ENCODE measurements at regions not wholly inside any gene's neighbourhood (a gene's known extent, or its start where the extent isn't known, plus 50 kb on each side); places are given as distances from the start of the nearest gene placed in this dataset.
"Not testable (repeated sequence)": the region's sequence is repeated elsewhere in the genome, so short reads cannot be mapped to it uniquely, and the experiment has no call there.

DNA sequence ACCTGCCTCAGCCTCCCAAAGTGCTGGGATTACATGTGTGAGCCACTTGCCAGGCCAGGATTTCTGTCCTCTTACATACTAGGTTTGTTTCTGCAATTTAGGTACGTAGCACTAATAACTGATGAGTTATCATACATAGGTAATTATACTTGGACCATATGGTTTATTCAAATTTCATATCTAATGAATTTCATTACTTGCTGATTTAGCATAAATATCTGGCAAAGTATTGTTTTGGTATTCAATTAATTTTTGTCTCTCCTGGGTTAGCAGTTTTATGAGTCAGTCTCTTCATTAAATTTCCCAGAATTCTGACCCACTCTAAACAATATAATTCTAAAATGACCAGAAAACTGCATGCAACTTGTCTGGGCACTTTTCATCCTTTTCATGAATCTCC is 2146.5 kb downstream of the TP53TG3F start:
- Histone ChIP-seq H4K20me1 (ENCODE audit: control insufficient read depth, insufficient read depth, insufficient read length) (no peaks in the 10 kb centered on the region), H2BK5ac (ENCODE audit: insufficient read length, low read length) (no peak overlapping the region), H3K23ac (ENCODE audit: insufficient read length, low read depth, low read length) (no peak overlapping the region), H4K5ac (ENCODE audit: insufficient read length, low read depth, low read length) (no peak overlapping the region), H2AK5ac (ENCODE audit: insufficient read length, low read length) (no peak overlapping the region), H2BK20ac (ENCODE audit: low read depth, low read length, poor library complexity, severe bottlenecking) (no peak overlapping the region), H3K23me2 (ENCODE audit: insufficient read length, low read depth, low read length, poor library complexity, severe bottlenecking) (no peaks in the 10 kb centered on the region), H3T11ph (ENCODE audit: low read length) (no peak overlapping the region), H3K14ac (ENCODE audit: insufficient read depth, low read length) (no peak overlapping the region), H2BK15ac (ENCODE audit: low read depth, low read length) (no peak overlapping the region), H4K91ac (ENCODE audit: insufficient read length, low read depth, low read length) (no peak overlapping the region), H3K56ac (ENCODE audit: insufficient read length, low read depth, low read length) (no peak overlapping the region), H3K79me1 (ENCODE audit: insufficient read depth, low read depth, low read length, poor library complexity, severe bottlenecking) (no peaks in the 10 kb centered on the region), H3K9ac (ENCODE audit: extremely low read depth, insufficient read length, low read length) (no peak overlapping the region), H3K27me3 (ENCODE audit: insufficient read depth, low read length) (no peaks in the 10 kb centered on the region), H3K27ac (ENCODE audit: insufficient read length, low read depth, low read length) (no peak overlapping the region), H3K9me3 (ENCODE audit: control insufficient read depth, low read depth, low read length) (peaks cover 33% of the 10 kb centered on the region), H2BK120ac (ENCODE audit: low read depth, low read length, poor library complexity, severe bottlenecking) (no peak overlapping the region), H3K4ac (ENCODE audit: low read depth, low read length) (no peak overlapping the region), H3K4me2 (ENCODE audit: insufficient read depth, insufficient read length, low read length) (no peak overlapping the region), H4K8ac (replicated peaks; ENCODE audit: insufficient read length, low read depth, low read length) (no peak overlapping the region), H2AFZ (ENCODE audit: low read length) (no peak overlapping the region), H2BK12ac (ENCODE audit: insufficient read length, low read depth, low read length) (no peak overlapping the region), H3K18ac (ENCODE audit: insufficient read length, low read depth, low read length) (no peak overlapping the region), H3K79me2 (ENCODE audit: insufficient read depth, low read length) (no peaks in the 10 kb centered on the region), H3K4me1 (ENCODE audit: insufficient read depth, low read length) (no peaks in the 10 kb centered on the region)
- DNase-seq, result no peak
- H3K27me3 Mint-ChIP-seq (ENCODE audit: low read depth), result no peaks in the 10 kb centered on the region
- H3K36me3 Mint-ChIP-seq (ENCODE audit: insufficient read depth in 1 of 3, low read depth in 3 of 3), result peaks cover 0 to 4% (median 0%) of the 10 kb centered on the region in 3 experiments; a peak in 3 of 7 replicates
- peaks cover 52 to 53% of the 10 kb centered on the region in 2 experiments for H3K9me3 Mint-ChIP-seq
- no CpG with 5 or more reads among the region's 1 CpG for WGBS (ENCODE audit: extremely low coverage, insufficient read length, low lambda C conversion rate)
- no peak overlapping the region for H3K27ac Mint-ChIP-seq
- no peaks in the 10 kb centered on the region for H3K4me1 Mint-ChIP-seq
- H3K4me3 Mint-ChIP-seq, result no peak overlapping the region
- TF ChIP-seq, protein P1, sequence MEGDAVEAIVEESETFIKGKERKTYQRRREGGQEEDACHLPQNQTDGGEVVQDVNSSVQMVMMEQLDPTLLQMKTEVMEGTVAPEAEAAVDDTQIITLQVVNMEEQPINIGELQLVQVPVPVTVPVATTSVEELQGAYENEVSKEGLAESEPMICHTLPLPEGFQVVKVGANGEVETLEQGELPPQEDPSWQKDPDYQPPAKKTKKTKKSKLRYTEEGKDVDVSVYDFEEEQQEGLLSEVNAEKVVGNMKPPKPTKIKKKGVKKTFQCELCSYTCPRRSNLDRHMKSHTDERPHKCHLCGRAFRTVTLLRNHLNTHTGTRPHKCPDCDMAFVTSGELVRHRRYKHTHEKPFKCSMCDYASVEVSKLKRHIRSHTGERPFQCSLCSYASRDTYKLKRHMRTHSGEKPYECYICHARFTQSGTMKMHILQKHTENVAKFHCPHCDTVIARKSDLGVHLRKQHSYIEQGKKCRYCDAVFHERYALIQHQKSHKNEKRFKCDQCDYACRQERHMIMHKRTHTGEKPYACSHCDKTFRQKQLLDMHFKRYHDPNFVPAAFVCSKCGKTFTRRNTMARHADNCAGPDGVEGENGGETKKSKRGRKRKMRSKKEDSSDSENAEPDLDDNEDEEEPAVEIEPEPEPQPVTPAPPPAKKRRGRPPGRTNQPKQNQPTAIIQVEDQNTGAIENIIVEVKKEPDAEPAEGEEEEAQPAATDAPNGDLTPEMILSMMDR (conservative IDR thresholded peaks at IDR 0.05), result no peak

DNA sequence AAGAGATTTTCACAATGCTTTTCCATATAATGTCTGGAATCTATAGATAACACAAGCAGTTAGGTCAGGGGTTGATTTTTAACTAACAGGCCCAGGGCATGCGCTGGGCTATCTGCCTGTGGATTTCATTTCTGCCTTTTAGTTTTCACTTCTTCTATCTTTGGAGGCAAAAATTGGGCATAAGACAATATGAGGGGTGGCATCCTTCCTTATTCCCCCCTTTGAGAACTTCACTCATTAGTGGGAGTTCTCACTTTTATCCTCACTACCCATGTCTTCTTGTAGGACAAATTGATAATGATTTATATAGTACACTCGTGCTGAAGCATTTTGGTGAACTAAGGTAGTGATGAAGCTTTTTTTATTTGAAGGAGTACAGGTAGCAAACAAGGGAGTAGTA is 2155.5 kb downstream of the TP53TG3F start:
- H3K18ac ChIP-seq (ENCODE audit: insufficient read length, low read depth, low read length); H3K4me3 Mint-ChIP-seq; H3K23ac ChIP-seq (ENCODE audit: insufficient read length, low read depth, low read length); H4K8ac ChIP-seq (replicated peaks; ENCODE audit: insufficient read length, low read depth, low read length); H3K9ac ChIP-seq (ENCODE audit: extremely low read depth, insufficient read length, low read length); H3K79me1 ChIP-seq (ENCODE audit: insufficient read depth, low read depth, low read length, poor library complexity, severe bottlenecking); H3K27ac ChIP-seq (ENCODE audit: insufficient read length, low read depth, low read length); H3K27ac Mint-ChIP-seq; DNase-seq; H2BK20ac ChIP-seq (ENCODE audit: low read depth, low read length, poor library complexity, severe bottlenecking); H3K4me2 ChIP-seq (ENCODE audit: insufficient read depth, insufficient read length, low read length); H2AK5ac ChIP-seq (ENCODE audit: insufficient read length, low read length); H2BK120ac ChIP-seq (ENCODE audit: low read depth, low read length, poor library complexity, severe bottlenecking); H3K56ac ChIP-seq (ENCODE audit: insufficient read length, low read depth, low read length); H3T11ph ChIP-seq (ENCODE audit: low read length); H3K14ac ChIP-seq (ENCODE audit: insufficient read depth, low read length); H3K4me1 ChIP-seq (ENCODE audit: insufficient read depth, low read length); H2BK5ac ChIP-seq (ENCODE audit: insufficient read length, low read length); H3K4me1 Mint-ChIP-seq; H3K23me2 ChIP-seq (ENCODE audit: insufficient read length, low read depth, low read length, poor library complexity, severe bottlenecking); H4K91ac ChIP-seq (ENCODE audit: insufficient read length, low read depth, low read length); H3K27me3 ChIP-seq (ENCODE audit: insufficient read depth, low read length); H4K5ac ChIP-seq (ENCODE audit: insufficient read length, low read depth, low read length); H4K20me1 ChIP-seq (ENCODE audit: control insufficient read depth, insufficient read depth, insufficient read length); H2BK12ac ChIP-seq (ENCODE audit: insufficient read length, low read depth, low read length); H3K4ac ChIP-seq (ENCODE audit: low read depth, low read length); H2BK15ac ChIP-seq (ENCODE audit: low read depth, low read length); H3K79me2 ChIP-seq (ENCODE audit: insufficient read depth, low read length); H2AFZ ChIP-seq (ENCODE audit: low read length); H3K27me3 Mint-ChIP-seq (ENCODE audit: low read depth): not testable (repeated sequence)
- Mint-ChIP-seq H3K36me3 (ENCODE audit: insufficient read depth in 1 of 3, low read depth in 3 of 3) (peaks cover 2 to 22% (median 5%) of the 10 kb centered on the region in 3 experiments; a peak in 6 of 7 replicates), H3K9me3 (peaks cover 48 to 50% of the 10 kb centered on the region in 2 experiments)
- WGBS (ENCODE audit: extremely low coverage, insufficient read length, low lambda C conversion rate), result no CpG with 5 or more reads among the region's 2 CpGs
- H3K9me3 ChIP-seq (ENCODE audit: control insufficient read depth, low read depth, low read length), result peaks cover 37% of the 10 kb centered on the region

All from H9 (cell line).